Neuronal stem cell (in vitro differentiated cells): ENCODE measurements at regions not wholly inside any gene's neighbourhood (a gene's known extent, or its start where the extent isn't known, plus 50 kb on each side); places are given as distances from the start of the nearest gene placed in this dataset.
"Not testable (repeated sequence)": the region's sequence is repeated elsewhere in the genome, so short reads cannot be mapped to it uniquely, and the experiment has no call there.

Experiments used
- DNase-seq: peaks from one replicate; pipeline ENCODE4 v3.0.0-alpha.2; 2013; ENCODE audit warnings: low spot score
- H2AFZ ChIP-seq: one replicate; pipeline ENCODE4 v1.6.1; 2013; ENCODE audit warnings: mild to moderate bottlenecking, low read length, inconsistent platforms
- H2AK5ac ChIP-seq: 2 replicates; pipeline ENCODE4 v1.6.1; 2013; ENCODE audit warnings: low read depth, mild to moderate bottlenecking, inconsistent platforms, low read length, moderate library complexity, mixed read lengths
- H2BK120ac ChIP-seq: 2 replicates; pipeline ENCODE4 v1.6.1; 2013; ENCODE audit warnings: low read depth, mild to moderate bottlenecking, inconsistent platforms, low read length, moderate library complexity, mixed read lengths
- H2BK12ac ChIP-seq: one replicate; pipeline ENCODE4 v1.6.1; 2013; ENCODE audit warnings: low read length, inconsistent platforms
- H2BK15ac ChIP-seq: 2 replicates; pipeline ENCODE4 v1.6.1; 2013; ENCODE audit warnings: mild to moderate bottlenecking, low read length, inconsistent platforms, mixed read lengths
- H2BK5ac ChIP-seq: one replicate; pipeline ENCODE4 v1.6.1; 2013; ENCODE audit warnings: inconsistent platforms, mild to moderate bottlenecking, low read length, moderate library complexity
- H3K14ac ChIP-seq: one replicate; pipeline ENCODE4 v1.6.1; 2013; ENCODE audit warnings: low read length, inconsistent platforms
- H3K18ac ChIP-seq: 2 replicates; pipeline ENCODE4 v1.6.1; 2013; ENCODE audit warnings: low read length, inconsistent platforms
- H3K23ac ChIP-seq: 2 replicates; pipeline ENCODE4 v1.6.1; 2013; ENCODE audit warnings: low read depth, mild to moderate bottlenecking, mixed read lengths, low read length, inconsistent platforms; ENCODE audit not compliant: poor library complexity
- H3K27ac ChIP-seq: replicated peaks from 3 replicates; pipeline ENCODE4 v1.5.1; 2013; ENCODE audit warnings: low read length, inconsistent platforms
- H3K27me3 ChIP-seq, 3 experiments: 2 replicates each; pipeline ENCODE4 v1.6.1; 2013; ENCODE audit warnings: low read length in 3 of 3, mild to moderate bottlenecking in 2 of 3, inconsistent platforms in 1 of 3, low read depth in 1 of 3, mixed read lengths in 1 of 3, moderate library complexity in 1 of 3; ENCODE audit not compliant: control insufficient read depth in 3 of 3, insufficient read depth in 3 of 3
- H3K36me3 ChIP-seq, 2 donors: replicated peaks in 1 of 2; 2 replicates each; pipeline ENCODE4 v1.6.1; 2013; ENCODE audit warnings: low read length in 2 of 2; ENCODE audit not compliant: control insufficient read depth in 2 of 2, insufficient read depth in 2 of 2
- H3K4ac ChIP-seq: 2 replicates; pipeline ENCODE4 v1.6.1; 2013; ENCODE audit warnings: inconsistent platforms, mild to moderate bottlenecking, low read length, moderate library complexity
- H3K4me1 ChIP-seq, 2 donors: 1 replicate in 1 of 2; 2 replicates in 1 of 2; pipeline ENCODE4 v1.6.1; 2013; ENCODE audit warnings: low read length in 2 of 2, low read depth in 1 of 2; ENCODE audit not compliant: control insufficient read depth in 2 of 2, insufficient read depth in 1 of 2
- H3K4me2 ChIP-seq: one replicate; pipeline ENCODE4 v1.6.1; 2013; ENCODE audit warnings: mild to moderate bottlenecking, low read length, inconsistent platforms; ENCODE audit not compliant: insufficient read depth, poor library complexity, severe bottlenecking
- H3K4me3 ChIP-seq, 2 donors: 2 replicates each; pipeline ENCODE4 v1.5.1; 2013; ENCODE audit warnings: low read length in 2 of 2, mild to moderate bottlenecking in 2 of 2, inconsistent platforms in 1 of 2, moderate library complexity in 1 of 2
- H3K79me1 ChIP-seq: one replicate; pipeline ENCODE4 v1.6.1; 2013; ENCODE audit warnings: low read depth, mild to moderate bottlenecking, inconsistent platforms, low read length, moderate library complexity
- H3K9ac ChIP-seq: one replicate; pipeline ENCODE4 v1.6.1; 2013; ENCODE audit warnings: mild to moderate bottlenecking, low read depth, low read length, inconsistent platforms; ENCODE audit not compliant: poor library complexity
- H3K9me3 ChIP-seq, 2 donors: replicated peaks in 1 of 2; 2 replicates each; pipeline versions ENCODE3 to v1.6.1; 2013; ENCODE audit warnings: low read length in 2 of 2, mild to moderate bottlenecking in 2 of 2, inconsistent platforms in 1 of 2, low read depth in 1 of 2, mixed read lengths in 1 of 2, moderate library complexity in 1 of 2; ENCODE audit not compliant: control insufficient read depth in 2 of 2, insufficient read depth in 1 of 2
- H4K8ac ChIP-seq: one replicate; pipeline ENCODE4 v1.6.1; 2013; ENCODE audit warnings: low read depth, mild to moderate bottlenecking, inconsistent platforms, low read length, moderate library complexity
- H4K91ac ChIP-seq: one replicate; pipeline ENCODE4 v1.6.1; 2013; ENCODE audit warnings: low read length, low read depth, mild to moderate bottlenecking, inconsistent platforms; ENCODE audit not compliant: poor library complexity
- WGBS, 2 donors: extraction: QIAGEN DNeasy Blood & Tissue Kit; methylation state at CpG; one replicate each; pipeline ENCODE4 v1.1.7; 2013; ENCODE audit warnings: missing lambda C conversion rate in 2 of 2, mixed read lengths in 1 of 2; ENCODE audit not compliant: insufficient read length in 2 of 2, insufficient replicate concordance in 1 of 2; ENCODE audit errors: extremely low coverage in 2 of 2; 5-methylcytosine and 5-hydroxymethylcytosine counted together

- H3K9me3 ChIP-seq = no peaks in the 10 kb centered on the region
- no peak overlapping the region for H3K4ac ChIP-seq
- H3K4me2 ChIP-seq = no peak overlapping the region
Measured at GRCh38 chrX:107389726-107390125, 59.7 kb upstream of the FRMPD3 start.

GRCh38 chrX:107393656-107394055 is 55.8 kb upstream of the FRMPD3 start:
- H3K27ac ChIP-seq, H3K9me3 ChIP-seq, H3K4ac ChIP-seq, H3K27me3 ChIP-seq, H4K91ac ChIP-seq, H2BK15ac ChIP-seq, H3K79me1 ChIP-seq, H2AFZ ChIP-seq, DNase-seq, H3K4me1 ChIP-seq, H3K4me3 ChIP-seq, H3K14ac ChIP-seq, H2BK5ac ChIP-seq, H2BK120ac ChIP-seq, H4K8ac ChIP-seq, H3K23ac ChIP-seq, H2BK12ac ChIP-seq, H3K4me2 ChIP-seq, H3K9ac ChIP-seq, H3K36me3 ChIP-seq, H2AK5ac ChIP-seq, H3K18ac ChIP-seq: not testable (repeated sequence)
- WGBS, 2 donors = no CpG with 5 or more reads among the region's 1 CpG

More at GRCh38 chrX:107389726-107390125, 59.7 kb upstream of the FRMPD3 start:
- Histone ChIP-seq H3K79me1 (no peaks in the 10 kb centered on the region), H2BK5ac (no peak overlapping the region), H3K18ac (no peak overlapping the region), H4K91ac (no peak overlapping the region), H3K27me3 (peaks cover 0 to 9% (median 0%) of the 10 kb centered on the region in 3 experiments), H3K4me1 (no peaks in the 10 kb centered on the region), H3K36me3 (no peaks in the 10 kb centered on the region), H4K8ac (no peak overlapping the region), H2BK12ac (no peak overlapping the region), H2BK120ac (no peak overlapping the region), H2BK15ac (no peak overlapping the region), H3K4me3 (no peak overlapping the region), H3K23ac (no peak overlapping the region), H3K27ac (no peak overlapping the region), H3K9ac (no peak overlapping the region), H2AFZ (no peak overlapping the region), H2AK5ac (no peak overlapping the region), H3K14ac (no peak overlapping the region)
- no CpG with 5 or more reads among the region's 2 CpGs for WGBS, 2 donors
- no peak for DNase-seq

DNA sequence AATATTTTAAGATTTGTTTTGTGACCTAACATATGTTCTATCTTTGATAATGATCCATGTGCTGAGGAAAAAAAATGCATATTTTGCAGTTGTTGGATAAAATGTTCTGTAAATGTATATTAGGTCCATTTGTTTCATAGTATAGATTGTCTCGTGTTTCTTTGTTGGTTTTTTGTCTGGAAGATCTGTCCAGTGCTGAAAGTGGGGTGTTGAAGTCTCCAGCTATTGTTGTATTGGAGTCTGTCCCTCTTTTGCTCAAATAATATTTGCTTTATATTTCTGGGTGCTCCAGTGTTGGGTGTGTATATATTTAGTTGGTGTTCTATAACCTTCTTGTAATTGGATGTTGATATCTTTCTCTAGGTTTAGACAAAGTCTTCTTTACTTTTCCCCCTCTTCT is 53.2 kb upstream of the FRMPD3 start:
- no peak overlapping the region for H3K4me3 ChIP-seq
- no peaks in the 10 kb centered on the region for H3K27me3 ChIP-seq
- no CpG with 5 or more reads among the region's 1 CpG for WGBS, 2 donors
- H3K23ac ChIP-seq = no peak overlapping the region
- H3K4ac ChIP-seq = no peak overlapping the region
- no peak overlapping the region for H2BK5ac ChIP-seq
- no peak for DNase-seq
- no peaks in the 10 kb centered on the region for H3K36me3 ChIP-seq
- no peak overlapping the region for H3K4me2 ChIP-seq
- no peak overlapping the region for H2BK15ac ChIP-seq
- no peak overlapping the region for H2BK12ac ChIP-seq
- no peaks in the 10 kb centered on the region for H3K9me3 ChIP-seq
- no peak overlapping the region for H3K14ac ChIP-seq
- H4K91ac ChIP-seq = no peak overlapping the region
- H2AFZ ChIP-seq = no peak overlapping the region
- no peak overlapping the region for H3K18ac ChIP-seq
- no peak overlapping the region for H3K27ac ChIP-seq
- no peak overlapping the region for H3K9ac ChIP-seq
- H3K4me1 ChIP-seq = no peaks in the 10 kb centered on the region
- no peak overlapping the region for H2AK5ac ChIP-seq
- H2BK120ac ChIP-seq = no peak overlapping the region
- H3K79me1 ChIP-seq = no peaks in the 10 kb centered on the region
- no peak overlapping the region for H4K8ac ChIP-seq

GRCh38 chrX:107396783-107397182 is 52.7 kb upstream of the FRMPD3 start:
- Histone ChIP-seq H2BK12ac (no peak overlapping the region), H2BK5ac (no peak overlapping the region), H4K91ac (no peak overlapping the region), H2AFZ (no peak overlapping the region), H3K27ac (no peak overlapping the region), H3K79me1 (no peaks in the 10 kb centered on the region), H2BK120ac (no peak overlapping the region), H3K18ac (no peak overlapping the region), H3K27me3 (no peaks in the 10 kb centered on the region), H3K9ac (no peak overlapping the region), H3K23ac (no peak overlapping the region), H4K8ac (no peak overlapping the region), H2BK15ac (no peak overlapping the region), H3K4ac (no peak overlapping the region), H3K4me2 (no peak overlapping the region), H2AK5ac (no peak overlapping the region), H3K14ac (no peak overlapping the region), H3K36me3 (no peaks in the 10 kb centered on the region), H3K9me3 (no peaks in the 10 kb centered on the region), H3K4me1 (no peaks in the 10 kb centered on the region), H3K4me3 (no peak overlapping the region)
- no peak for DNase-seq
- no CpG with 5 or more reads among the region's 6 CpGs for WGBS, 2 donors
